ENCODE measurements at regions not wholly inside any gene's neighbourhood (a gene's known extent, or its start where the extent isn't known, plus 50 kb on each side); places are given as distances from the start of the nearest gene placed in this dataset.
"Not testable (repeated sequence)": the region's sequence is repeated elsewhere in the genome, so short reads cannot be mapped to it uniquely, and the experiment has no call there.

DNA sequence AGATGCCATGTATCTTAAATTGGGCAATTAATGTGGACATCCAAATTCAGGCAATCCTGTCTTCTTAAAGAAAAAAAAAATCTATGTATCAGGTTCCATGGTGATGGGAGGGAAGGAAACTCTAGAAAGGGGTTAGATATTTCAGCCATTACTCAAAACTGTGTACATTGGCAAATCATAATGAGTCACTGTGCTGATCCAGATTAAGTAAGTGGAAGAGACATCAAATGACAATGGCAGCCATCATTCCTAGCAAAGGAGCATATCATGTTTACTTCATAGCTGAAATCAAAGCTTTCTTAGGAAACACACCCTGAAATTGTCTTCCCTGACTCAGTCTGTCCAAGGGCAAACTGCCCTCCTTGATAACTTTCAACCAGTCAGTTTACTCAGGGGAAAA lies 713.3 kb upstream of the GBE1 start:
- H3K4me3 ChIP-seq (ENCODE audit: control insufficient read depth in 1 of 7, extremely low read depth in 1 of 7, insufficient read depth in 4 of 7, low read depth in 2 of 7, low read length in 6 of 7), result no peak overlapping the region
- H3K27me3 ChIP-seq (replicated peaks in 2 of 5; ENCODE audit: control insufficient read depth in 4 of 5, insufficient read depth in 5 of 5, low read length in 4 of 5), result no peaks in the 10 kb centered on the region
- H3K9me3 ChIP-seq (ENCODE audit: control extremely low read depth in 1 of 5, control insufficient read depth in 4 of 5, insufficient read depth in 2 of 5, low read depth in 1 of 5, low read length in 4 of 5), result no peaks in the 10 kb centered on the region
- H3K4me1 ChIP-seq (ENCODE audit: control extremely low read depth in 1 of 4, control insufficient read depth in 4 of 4, insufficient read depth in 4 of 4, low read length in 3 of 4), result no peaks in the 10 kb centered on the region
- CTCF ChIA-PET, result no interaction called here
- H3K27ac ChIP-seq (ENCODE audit: insufficient read depth in 1 of 2, low read depth in 1 of 2, low read length in 2 of 2, poor library complexity in 1 of 2, severe bottlenecking in 2 of 2), result no peak overlapping the region
- POLR2A ChIA-PET, result no interaction called here
- DNase-seq, result no peak
- no peaks in the 10 kb centered on the region for H3K36me3 ChIP-seq (ENCODE audit: control insufficient read depth in 4 of 4, insufficient read depth in 4 of 4, low read length in 3 of 4)

DNA sequence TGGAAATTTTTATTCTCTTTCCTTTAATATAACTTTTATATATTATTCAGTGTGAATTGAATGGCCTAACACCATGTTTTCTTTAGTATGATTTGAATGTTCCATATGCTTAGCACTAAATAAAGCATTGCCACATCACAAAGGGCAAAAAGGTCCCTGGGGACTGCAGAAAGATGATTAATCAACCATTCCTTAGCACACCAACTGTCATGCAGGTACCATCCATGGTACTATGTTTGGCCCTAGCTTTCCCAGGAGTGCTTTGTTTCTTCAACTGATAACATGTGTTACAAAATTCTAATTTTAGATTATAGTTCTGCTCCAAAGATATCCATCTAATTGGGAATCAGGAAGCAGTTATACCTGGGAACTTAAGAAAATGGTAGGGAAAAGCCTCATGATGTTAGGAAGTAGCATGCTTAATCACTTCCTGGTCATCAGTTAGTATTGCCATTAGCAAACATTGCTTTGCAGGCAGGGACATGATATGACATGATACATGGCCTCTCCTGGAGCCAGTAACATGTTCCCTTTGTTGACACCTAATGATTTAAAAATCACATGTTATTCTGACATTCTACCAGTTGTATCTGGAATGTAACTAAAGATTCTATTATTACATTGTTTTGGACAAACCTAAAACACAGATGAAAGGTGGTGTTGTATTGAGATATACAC lies 712.6 kb upstream of the GBE1 start:
- H3K4me1 ChIP-seq (ENCODE audit: control extremely low read depth in 1 of 4, control insufficient read depth in 4 of 4, insufficient read depth in 4 of 4, low read length in 3 of 4), result no peaks in the 10 kb centered on the region

DNA sequence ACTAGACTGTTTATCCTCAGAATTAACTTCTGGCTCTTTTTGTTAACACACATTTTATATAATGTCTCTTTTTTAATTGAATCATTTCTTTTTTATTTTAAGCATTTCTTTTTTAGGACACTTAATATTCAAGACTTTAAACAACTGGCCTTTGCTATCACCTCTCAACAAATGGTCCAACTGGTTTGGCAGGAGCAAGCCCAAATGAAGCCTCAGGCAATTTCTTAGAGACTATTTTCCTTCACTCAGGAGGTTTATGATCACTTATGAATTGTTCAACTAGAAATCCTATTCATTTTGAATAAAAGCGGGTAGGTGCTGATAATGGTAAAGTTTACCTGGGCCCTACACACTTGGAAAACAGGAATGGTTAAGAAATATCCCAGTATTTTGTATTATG lies 705.6 kb upstream of the GBE1 start:
- CTCF ChIA-PET, result no interaction called here
- no CpG with 5 or more reads among the region's 1 CpG for WGBS (ENCODE audit: insufficient coverage)

More for the DNA sequence above, 712.6 kb upstream of the GBE1 start:
- Histone ChIP-seq H3K27ac (ENCODE audit: insufficient read depth in 1 of 2, low read depth in 1 of 2, low read length in 2 of 2, poor library complexity in 1 of 2, severe bottlenecking in 2 of 2) (no peak overlapping the region), H3K36me3 (ENCODE audit: control insufficient read depth in 4 of 4, insufficient read depth in 4 of 4, low read length in 3 of 4) (no peaks in the 10 kb centered on the region), H3K4me3 (ENCODE audit: control insufficient read depth in 1 of 7, extremely low read depth in 1 of 7, insufficient read depth in 4 of 7, low read depth in 2 of 7, low read length in 6 of 7) (no peak overlapping the region), H3K27me3 (replicated peaks in 2 of 5; ENCODE audit: control insufficient read depth in 4 of 5, insufficient read depth in 5 of 5, low read length in 4 of 5) (no peaks in the 10 kb centered on the region), H3K9me3 (ENCODE audit: control extremely low read depth in 1 of 5, control insufficient read depth in 4 of 5, insufficient read depth in 2 of 5, low read depth in 1 of 5, low read length in 4 of 5) (no peaks in the 10 kb centered on the region)
- CTCF ChIA-PET, result no interaction called here
- no peak for DNase-seq
- POLR2A ChIA-PET, result no interaction called here

DNA sequence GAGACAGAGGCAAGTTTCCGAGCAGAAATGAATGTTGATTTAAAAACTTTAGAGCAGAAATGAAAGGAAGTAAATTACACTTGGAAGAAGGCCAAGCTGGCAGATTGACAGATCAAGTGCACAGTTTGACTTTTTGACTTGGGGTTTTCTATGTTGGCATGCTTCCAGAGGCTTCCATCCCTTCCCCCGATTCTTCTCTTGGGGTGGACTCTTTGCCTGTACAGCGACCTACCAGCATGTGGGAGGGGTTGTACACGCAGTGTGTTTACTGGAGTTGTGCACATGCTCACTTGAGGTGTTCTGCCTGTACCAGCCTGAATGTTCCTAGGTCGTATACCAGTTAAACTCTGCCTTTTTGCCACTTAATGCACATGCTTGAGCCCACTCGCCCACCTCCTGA lies 701.5 kb upstream of the GBE1 start:
- Histone ChIP-seq H3K27me3 (replicated peaks in 2 of 5; ENCODE audit: control insufficient read depth in 4 of 5, insufficient read depth in 5 of 5, low read length in 4 of 5) (no peaks in the 10 kb centered on the region), H3K36me3 (ENCODE audit: control insufficient read depth in 4 of 4, insufficient read depth in 4 of 4, low read length in 3 of 4) (no peaks in the 10 kb centered on the region), H3K4me3 (ENCODE audit: control insufficient read depth in 1 of 7, extremely low read depth in 1 of 7, insufficient read depth in 4 of 7, low read depth in 2 of 7, low read length in 6 of 7) (no peak overlapping the region), H3K9me3 (ENCODE audit: control extremely low read depth in 1 of 5, control insufficient read depth in 4 of 5, insufficient read depth in 2 of 5, low read depth in 1 of 5, low read length in 4 of 5) (no peaks in the 10 kb centered on the region), H3K4me1 (ENCODE audit: control extremely low read depth in 1 of 4, control insufficient read depth in 4 of 4, insufficient read depth in 4 of 4, low read length in 3 of 4) (no peaks in the 10 kb centered on the region), H3K27ac (ENCODE audit: insufficient read depth in 1 of 2, low read depth in 1 of 2, low read length in 2 of 2, poor library complexity in 1 of 2, severe bottlenecking in 2 of 2) (no peak overlapping the region)
- DNase-seq, result peak in 2 of 3 donors; percentile 8 to 20
- CTCF ChIA-PET, result no interaction called here
- 25% methylated on average over 2 of the region's 6 CpGs for WGBS (ENCODE audit: insufficient coverage)
- POLR2A ChIA-PET, result interaction anchor here (0.5 kb wide), 1 partner anchor 1665 kb away, joined by 4 read pairs; no protein-coding TSS in a partner anchor

More for the DNA sequence above, 705.6 kb upstream of the GBE1 start:
- H3K27me3 ChIP-seq (replicated peaks in 2 of 5; ENCODE audit: control insufficient read depth in 4 of 5, insufficient read depth in 5 of 5, low read length in 4 of 5), result no peaks in the 10 kb centered on the region
- POLR2A ChIA-PET, result no interaction called here
- no peak overlapping the region for H3K27ac ChIP-seq (ENCODE audit: insufficient read depth in 1 of 2, low read depth in 1 of 2, low read length in 2 of 2, poor library complexity in 1 of 2, severe bottlenecking in 2 of 2)
- no peaks in the 10 kb centered on the region for H3K36me3 ChIP-seq (ENCODE audit: control insufficient read depth in 4 of 4, insufficient read depth in 4 of 4, low read length in 3 of 4)
- no peaks in the 10 kb centered on the region for H3K9me3 ChIP-seq (ENCODE audit: control extremely low read depth in 1 of 5, control insufficient read depth in 4 of 5, insufficient read depth in 2 of 5, low read depth in 1 of 5, low read length in 4 of 5)
- no peak for DNase-seq
- no peak overlapping the region for H3K4me3 ChIP-seq (ENCODE audit: control insufficient read depth in 1 of 7, extremely low read depth in 1 of 7, insufficient read depth in 4 of 7, low read depth in 2 of 7, low read length in 6 of 7)
- H3K4me1 ChIP-seq (ENCODE audit: control extremely low read depth in 1 of 4, control insufficient read depth in 4 of 4, insufficient read depth in 4 of 4, low read length in 3 of 4), result no peaks in the 10 kb centered on the region

DNA sequence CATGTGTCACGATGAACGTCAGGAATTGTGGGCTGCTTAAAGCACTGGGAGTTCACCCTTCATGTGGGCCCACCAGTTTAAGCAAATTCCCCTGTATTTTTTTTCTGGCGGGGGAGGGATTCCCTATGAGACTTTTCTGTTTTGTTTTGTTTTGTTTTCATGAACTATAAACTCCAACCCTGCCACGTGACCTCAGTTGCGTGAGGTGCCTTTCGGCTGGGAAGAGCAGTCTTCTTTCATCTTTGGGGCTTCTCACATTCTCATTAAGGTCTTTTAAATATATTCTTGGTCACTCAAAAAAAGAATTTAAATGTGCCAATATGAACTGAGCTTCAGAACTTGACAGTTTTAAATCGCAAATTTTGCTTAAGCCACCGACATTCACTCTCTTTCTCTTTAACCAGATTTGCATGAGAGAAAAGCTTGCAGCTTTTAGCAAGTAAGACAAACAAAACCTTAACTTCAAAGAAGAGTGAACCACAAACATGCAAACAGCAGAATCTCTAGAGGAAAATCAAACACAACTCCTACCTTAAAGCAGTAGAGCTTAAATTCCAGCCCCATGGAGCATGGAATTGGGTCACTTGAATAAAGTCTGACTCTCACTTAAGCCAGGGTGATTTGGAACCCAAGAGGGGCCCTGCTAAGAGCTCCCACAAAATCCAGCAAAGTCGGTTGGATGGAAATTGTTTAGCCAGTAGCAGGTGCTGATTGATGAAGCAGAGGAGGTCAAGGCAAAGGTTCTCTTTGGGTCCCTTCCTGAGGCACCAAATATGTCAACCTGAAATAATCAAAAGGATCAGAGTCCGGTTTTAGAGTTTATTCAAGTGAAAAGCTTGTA lies 699.8 kb upstream of the GBE1 start:
- no peaks in the 10 kb centered on the region for H3K4me1 ChIP-seq (ENCODE audit: control extremely low read depth in 1 of 4, control insufficient read depth in 4 of 4, insufficient read depth in 4 of 4, low read length in 3 of 4)
- DNase-seq, result no peak
- no peaks in the 10 kb centered on the region for H3K36me3 ChIP-seq (ENCODE audit: control insufficient read depth in 4 of 4, insufficient read depth in 4 of 4, low read length in 3 of 4)
- no peak overlapping the region for H3K4me3 ChIP-seq (ENCODE audit: control insufficient read depth in 1 of 7, extremely low read depth in 1 of 7, insufficient read depth in 4 of 7, low read depth in 2 of 7, low read length in 6 of 7)
- no peaks in the 10 kb centered on the region for H3K27me3 ChIP-seq (replicated peaks in 2 of 5; ENCODE audit: control insufficient read depth in 4 of 5, insufficient read depth in 5 of 5, low read length in 4 of 5)
- H3K9me3 ChIP-seq (ENCODE audit: control extremely low read depth in 1 of 5, control insufficient read depth in 4 of 5, insufficient read depth in 2 of 5, low read depth in 1 of 5, low read length in 4 of 5), result no peaks in the 10 kb centered on the region
- POLR2A ChIA-PET, result interaction anchor here (0.6 kb wide), 1 partner anchor 1511 kb away, joined by 3 read pairs; no protein-coding TSS in a partner anchor
- 96% methylated on average over 8 of the region's 10 CpGs for WGBS (ENCODE audit: insufficient coverage)
- CTCF ChIA-PET, result no interaction called here
- H3K27ac ChIP-seq (ENCODE audit: insufficient read depth in 1 of 2, low read depth in 1 of 2, low read length in 2 of 2, poor library complexity in 1 of 2, severe bottlenecking in 2 of 2), result no peak overlapping the region

DNA sequence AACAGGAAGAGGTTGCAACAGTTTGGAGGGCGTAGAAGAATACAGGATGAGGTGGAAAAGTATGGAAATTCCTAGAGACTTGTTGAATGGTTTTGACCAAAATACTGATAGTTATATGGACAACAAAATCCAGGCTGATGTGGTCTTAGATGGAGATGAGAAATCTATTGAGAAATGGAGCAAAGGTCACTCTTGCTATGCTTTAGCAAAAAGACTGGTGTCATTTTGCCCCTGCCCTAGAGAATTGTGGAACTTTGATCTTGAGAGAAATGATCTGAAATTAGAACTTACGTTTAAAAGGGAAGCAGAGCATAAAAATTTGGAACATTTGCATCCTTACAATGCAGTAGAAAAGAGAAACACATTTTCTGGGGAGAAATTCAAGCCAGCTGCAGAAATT lies 686.9 kb upstream of the GBE1 start:
- Histone ChIP-seq H3K4me3 (ENCODE audit: control insufficient read depth in 1 of 7, extremely low read depth in 1 of 7, insufficient read depth in 4 of 7, low read depth in 2 of 7, low read length in 6 of 7) (no peak overlapping the region), H3K27ac (ENCODE audit: insufficient read depth in 1 of 2, low read depth in 1 of 2, low read length in 2 of 2, poor library complexity in 1 of 2, severe bottlenecking in 2 of 2) (no peak overlapping the region), H3K27me3 (replicated peaks in 2 of 5; ENCODE audit: control insufficient read depth in 4 of 5, insufficient read depth in 5 of 5, low read length in 4 of 5) (no peaks in the 10 kb centered on the region), H3K9me3 (ENCODE audit: control extremely low read depth in 1 of 5, control insufficient read depth in 4 of 5, insufficient read depth in 2 of 5, low read depth in 1 of 5, low read length in 4 of 5) (peaks cover 0 to 3% (median 0%) of the 10 kb centered on the region in 5 experiments), H3K36me3 (ENCODE audit: control insufficient read depth in 4 of 4, insufficient read depth in 4 of 4, low read length in 3 of 4) (no peaks in the 10 kb centered on the region), H3K4me1 (ENCODE audit: control extremely low read depth in 1 of 4, control insufficient read depth in 4 of 4, insufficient read depth in 4 of 4, low read length in 3 of 4) (no peaks in the 10 kb centered on the region)
- CTCF ChIA-PET, result no interaction called here
- WGBS (ENCODE audit: insufficient coverage), result 73% methylated on average over 2 of the region's 2 CpGs
- DNase-seq, result no peak
- POLR2A ChIA-PET, result no interaction called here

DNA sequence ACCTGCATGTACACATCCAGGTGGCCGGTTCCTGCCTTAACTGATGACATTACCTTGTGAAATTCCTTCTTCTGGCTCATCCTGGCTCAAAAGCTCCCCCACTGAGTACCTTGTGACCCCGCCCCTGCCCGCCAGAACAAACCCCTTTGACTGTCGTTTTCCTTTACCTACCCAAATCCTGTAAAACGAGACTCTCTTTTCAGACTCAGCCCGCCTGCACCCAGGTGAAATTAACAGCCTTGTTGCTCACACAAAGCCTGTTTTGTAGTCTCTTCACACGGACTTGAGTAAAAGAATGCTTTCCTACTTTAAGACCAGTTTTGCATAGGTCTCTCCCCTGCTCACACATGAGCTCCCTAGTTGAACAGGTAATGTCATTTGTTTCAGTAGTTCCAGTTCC lies 667.4 kb upstream of the GBE1 start:
- POLR2A ChIA-PET; DNase-seq; H3K9me3 ChIP-seq (ENCODE audit: control extremely low read depth in 1 of 5, control insufficient read depth in 4 of 5, insufficient read depth in 2 of 5, low read depth in 1 of 5, low read length in 4 of 5); H3K4me1 ChIP-seq (ENCODE audit: control extremely low read depth in 1 of 4, control insufficient read depth in 4 of 4, insufficient read depth in 4 of 4, low read length in 3 of 4); H3K36me3 ChIP-seq (ENCODE audit: control insufficient read depth in 4 of 4, insufficient read depth in 4 of 4, low read length in 3 of 4); H3K4me3 ChIP-seq (ENCODE audit: control insufficient read depth in 1 of 7, extremely low read depth in 1 of 7, insufficient read depth in 4 of 7, low read depth in 2 of 7, low read length in 6 of 7); H3K27ac ChIP-seq (ENCODE audit: insufficient read depth in 1 of 2, low read depth in 1 of 2, low read length in 2 of 2, poor library complexity in 1 of 2, severe bottlenecking in 2 of 2); H3K27me3 ChIP-seq (replicated peaks in 2 of 5; ENCODE audit: control insufficient read depth in 4 of 5, insufficient read depth in 5 of 5, low read length in 4 of 5): not testable (repeated sequence)
- CTCF ChIA-PET, result interaction anchor here (0.6 kb wide), 1 partner anchor 53 kb away, joined by 3 read pairs; no protein-coding TSS in a partner anchor
- WGBS (ENCODE audit: insufficient coverage), result 25% methylated on average over 7 of the region's 7 CpGs

All from common myeloid progenitor, CD34-positive (primary cell).